ENCODE measurements at regions not wholly inside any gene's neighbourhood (a gene's known extent, or its start where the extent isn't known, plus 50 kb on each side); places are given as distances from the start of the nearest gene placed in this dataset.

GRCh38 chr14:98364961-98365360, 907.0 kb downstream of the BCL11B start:
- Histone ChIP-seq H3K4me3 (ENCODE audit: low read length in 2 of 2) (no peak overlapping the region), H3K4me2 (ENCODE audit: insufficient read depth, low read length, poor library complexity, severe bottlenecking) (no peak overlapping the region), H2BK12ac (ENCODE audit: low read length) (no peak overlapping the region), H3K27ac (replicated peaks; ENCODE audit: low read length) (no peak overlapping the region), H3K9me3 (replicated peaks in 1 of 2; ENCODE audit: control insufficient read depth in 2 of 2, insufficient read depth in 1 of 2, low read depth in 1 of 2, low read length in 2 of 2) (peaks cover 0 to 4% of the 10 kb centered on the region in 2 donors), H3K4ac (ENCODE audit: low read length) (no peak overlapping the region), H2BK5ac (ENCODE audit: low read length) (no peak overlapping the region), H2AFZ (ENCODE audit: low read length) (no peak overlapping the region), H2BK120ac (ENCODE audit: low read depth, low read length) (no peak overlapping the region), H4K91ac (ENCODE audit: low read depth, low read length, poor library complexity) (no peak overlapping the region), H3K14ac (ENCODE audit: low read length) (no peak overlapping the region), H3K27me3 (ENCODE audit: control insufficient read depth in 3 of 3, insufficient read depth in 3 of 3, low read depth in 1 of 3, low read length in 3 of 3) (no peaks in the 10 kb centered on the region), H3K9ac (ENCODE audit: low read depth, low read length, poor library complexity) (no peak overlapping the region), H2BK15ac (ENCODE audit: low read length) (no peak overlapping the region), H3K23ac (ENCODE audit: low read depth, low read length, poor library complexity) (no peak overlapping the region), H3K4me1 (ENCODE audit: control insufficient read depth in 2 of 2, insufficient read depth in 1 of 2, low read depth in 1 of 2, low read length in 2 of 2) (no peaks in the 10 kb centered on the region), H3K18ac (ENCODE audit: low read length) (no peak overlapping the region), H3K79me1 (ENCODE audit: low read depth, low read length) (no peaks in the 10 kb centered on the region), H2AK5ac (ENCODE audit: low read depth, low read length) (no peak overlapping the region), H3K36me3 (replicated peaks in 1 of 2; ENCODE audit: control insufficient read depth in 2 of 2, insufficient read depth in 2 of 2, low read length in 2 of 2) (no peaks in the 10 kb centered on the region), H4K8ac (ENCODE audit: low read depth, low read length) (no peak overlapping the region)
- no CpG with 5 or more reads among the region's 1 CpG for WGBS, 2 donors (ENCODE audit: extremely low coverage in 2 of 2, insufficient read length in 2 of 2, insufficient replicate concordance in 1 of 2)
- no peak for DNase-seq (ENCODE audit: low spot score)

GRCh38 chr14:98366429-98366828, 905.6 kb downstream of the BCL11B start:
- H2BK5ac ChIP-seq (ENCODE audit: low read length) = no peak overlapping the region
- no peak overlapping the region for H3K27ac ChIP-seq (replicated peaks; ENCODE audit: low read length)
- H3K23ac ChIP-seq (ENCODE audit: low read depth, low read length, poor library complexity) = no peak overlapping the region
- H3K9ac ChIP-seq (ENCODE audit: low read depth, low read length, poor library complexity) = no peak overlapping the region
- no peaks in the 10 kb centered on the region for H3K27me3 ChIP-seq (ENCODE audit: control insufficient read depth in 3 of 3, insufficient read depth in 3 of 3, low read depth in 1 of 3, low read length in 3 of 3)
- H2BK15ac ChIP-seq (ENCODE audit: low read length) = no peak overlapping the region
- no peak overlapping the region for H3K4me3 ChIP-seq (ENCODE audit: low read length in 2 of 2)
- H2AFZ ChIP-seq (ENCODE audit: low read length) = no peak overlapping the region
- no peak overlapping the region for H2BK120ac ChIP-seq (ENCODE audit: low read depth, low read length)
- H3K79me1 ChIP-seq (ENCODE audit: low read depth, low read length) = no peaks in the 10 kb centered on the region
- no peak overlapping the region for H3K18ac ChIP-seq (ENCODE audit: low read length)
- H3K4me2 ChIP-seq (ENCODE audit: insufficient read depth, low read length, poor library complexity, severe bottlenecking) = no peak overlapping the region
- H2BK12ac ChIP-seq (ENCODE audit: low read length) = no peak overlapping the region
- no peak for DNase-seq (ENCODE audit: low spot score)
- H3K14ac ChIP-seq (ENCODE audit: low read length) = no peak overlapping the region
- no peak overlapping the region for H4K8ac ChIP-seq (ENCODE audit: low read depth, low read length)
- H2AK5ac ChIP-seq (ENCODE audit: low read depth, low read length) = no peak overlapping the region
- no peaks in the 10 kb centered on the region for H3K4me1 ChIP-seq (ENCODE audit: control insufficient read depth in 2 of 2, insufficient read depth in 1 of 2, low read depth in 1 of 2, low read length in 2 of 2)
- no CpG with 5 or more reads among the region's 6 CpGs for WGBS, 2 donors (ENCODE audit: extremely low coverage in 2 of 2, insufficient read length in 2 of 2, insufficient replicate concordance in 1 of 2)
- no peak overlapping the region for H3K4ac ChIP-seq (ENCODE audit: low read length)
- no peak overlapping the region for H4K91ac ChIP-seq (ENCODE audit: low read depth, low read length, poor library complexity)
- H3K36me3 ChIP-seq (replicated peaks in 1 of 2; ENCODE audit: control insufficient read depth in 2 of 2, insufficient read depth in 2 of 2, low read length in 2 of 2) = no peaks in the 10 kb centered on the region
- peaks cover 0 to 4% of the 10 kb centered on the region in 2 donors for H3K9me3 ChIP-seq (replicated peaks in 1 of 2; ENCODE audit: control insufficient read depth in 2 of 2, insufficient read depth in 1 of 2, low read depth in 1 of 2, low read length in 2 of 2)

- Histone ChIP-seq H3K27ac (replicated peaks; ENCODE audit: low read length) (no peak overlapping the region), H3K4me2 (ENCODE audit: insufficient read depth, low read length, poor library complexity, severe bottlenecking) (no peak overlapping the region), H3K14ac (ENCODE audit: low read length) (no peak overlapping the region), H3K4ac (ENCODE audit: low read length) (no peak overlapping the region), H3K23ac (ENCODE audit: low read depth, low read length, poor library complexity) (no peak overlapping the region), H3K18ac (ENCODE audit: low read length) (no peak overlapping the region), H3K9ac (ENCODE audit: low read depth, low read length, poor library complexity) (no peak overlapping the region), H4K91ac (ENCODE audit: low read depth, low read length, poor library complexity) (no peak overlapping the region), H3K4me3 (ENCODE audit: low read length in 2 of 2) (no peak overlapping the region), H2BK5ac (ENCODE audit: low read length) (no peak overlapping the region), H3K36me3 (replicated peaks in 1 of 2; ENCODE audit: control insufficient read depth in 2 of 2, insufficient read depth in 2 of 2, low read length in 2 of 2) (no peaks in the 10 kb centered on the region), H2AFZ (ENCODE audit: low read length) (no peak overlapping the region), H3K79me1 (ENCODE audit: low read depth, low read length) (no peaks in the 10 kb centered on the region), H2BK12ac (ENCODE audit: low read length) (no peak overlapping the region), H2AK5ac (ENCODE audit: low read depth, low read length) (no peak overlapping the region), H4K8ac (ENCODE audit: low read depth, low read length) (no peak overlapping the region), H2BK15ac (ENCODE audit: low read length) (no peak overlapping the region), H3K27me3 (ENCODE audit: control insufficient read depth in 3 of 3, insufficient read depth in 3 of 3, low read depth in 1 of 3, low read length in 3 of 3) (no peaks in the 10 kb centered on the region), H3K4me1 (ENCODE audit: control insufficient read depth in 2 of 2, insufficient read depth in 1 of 2, low read depth in 1 of 2, low read length in 2 of 2) (no peaks in the 10 kb centered on the region), H3K9me3 (replicated peaks in 1 of 2; ENCODE audit: control insufficient read depth in 2 of 2, insufficient read depth in 1 of 2, low read depth in 1 of 2, low read length in 2 of 2) (peaks cover 0 to 4% of the 10 kb centered on the region in 2 donors), H2BK120ac (ENCODE audit: low read depth, low read length) (no peak overlapping the region)
- no peak for DNase-seq (ENCODE audit: low spot score)
- no CpG with 5 or more reads among the region's 1 CpG for WGBS, 2 donors (ENCODE audit: extremely low coverage in 2 of 2, insufficient read length in 2 of 2, insufficient replicate concordance in 1 of 2)
Observed at GRCh38 chr14:98368221-98368620, 903.8 kb downstream of the BCL11B start.

GRCh38 chr14:98368916-98369315, 903.1 kb downstream of the BCL11B start:
- Histone ChIP-seq H3K27ac (replicated peaks; ENCODE audit: low read length) (no peak overlapping the region), H3K4ac (ENCODE audit: low read length) (no peak overlapping the region), H3K4me3 (ENCODE audit: low read length in 2 of 2) (no peak overlapping the region), H3K79me1 (ENCODE audit: low read depth, low read length) (no peaks in the 10 kb centered on the region), H4K8ac (ENCODE audit: low read depth, low read length) (no peak overlapping the region), H3K18ac (ENCODE audit: low read length) (no peak overlapping the region), H2AFZ (ENCODE audit: low read length) (no peak overlapping the region), H3K23ac (ENCODE audit: low read depth, low read length, poor library complexity) (no peak overlapping the region), H4K91ac (ENCODE audit: low read depth, low read length, poor library complexity) (no peak overlapping the region), H2BK120ac (ENCODE audit: low read depth, low read length) (no peak overlapping the region), H2AK5ac (ENCODE audit: low read depth, low read length) (no peak overlapping the region), H2BK5ac (ENCODE audit: low read length) (no peak overlapping the region), H2BK15ac (ENCODE audit: low read length) (no peak overlapping the region), H3K4me1 (ENCODE audit: control insufficient read depth in 2 of 2, insufficient read depth in 1 of 2, low read depth in 1 of 2, low read length in 2 of 2) (no peaks in the 10 kb centered on the region), H3K9me3 (replicated peaks in 1 of 2; ENCODE audit: control insufficient read depth in 2 of 2, insufficient read depth in 1 of 2, low read depth in 1 of 2, low read length in 2 of 2) (peaks cover 0 to 4% of the 10 kb centered on the region in 2 donors), H2BK12ac (ENCODE audit: low read length) (no peak overlapping the region), H3K27me3 (ENCODE audit: control insufficient read depth in 3 of 3, insufficient read depth in 3 of 3, low read depth in 1 of 3, low read length in 3 of 3) (no peaks in the 10 kb centered on the region), H3K14ac (ENCODE audit: low read length) (no peak overlapping the region), H3K9ac (ENCODE audit: low read depth, low read length, poor library complexity) (no peak overlapping the region), H3K4me2 (ENCODE audit: insufficient read depth, low read length, poor library complexity, severe bottlenecking) (no peak overlapping the region), H3K36me3 (replicated peaks in 1 of 2; ENCODE audit: control insufficient read depth in 2 of 2, insufficient read depth in 2 of 2, low read length in 2 of 2) (no peaks in the 10 kb centered on the region)
- no CpG with 5 or more reads among the region's 3 CpGs for WGBS, 2 donors (ENCODE audit: extremely low coverage in 2 of 2, insufficient read length in 2 of 2, insufficient replicate concordance in 1 of 2)
- DNase-seq (ENCODE audit: low spot score) = no peak
